ENCODE measurements at regions not wholly inside any gene's neighbourhood (a gene's known extent, or its start where the extent isn't known, plus 50 kb on each side); places are given as distances from the start of the nearest gene placed in this dataset.

DNA sequence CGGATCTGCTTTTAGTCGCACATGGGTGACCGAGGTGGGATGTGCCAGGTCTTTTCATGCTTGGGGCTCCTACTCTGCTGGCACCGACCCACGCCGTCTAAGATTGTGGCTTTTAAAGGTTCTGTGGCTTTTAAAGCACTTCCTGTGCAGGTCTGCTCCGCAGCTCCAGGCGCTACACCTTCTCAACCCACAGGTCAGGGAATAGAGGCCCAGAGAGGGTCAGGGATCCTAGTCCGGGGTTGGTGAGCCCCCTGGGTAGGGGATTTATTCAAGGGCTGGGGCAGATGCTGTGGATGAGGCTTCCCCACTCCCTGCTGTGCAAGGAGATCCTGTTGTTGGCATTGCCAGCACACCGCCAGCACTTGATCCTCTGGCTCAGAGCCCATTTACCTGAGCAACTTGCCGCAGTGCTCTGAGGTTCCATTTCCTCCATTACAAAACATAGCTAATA, 212.8 kb upstream of the RAB4A start:
- TF ChIP-seq, protein P1, sequence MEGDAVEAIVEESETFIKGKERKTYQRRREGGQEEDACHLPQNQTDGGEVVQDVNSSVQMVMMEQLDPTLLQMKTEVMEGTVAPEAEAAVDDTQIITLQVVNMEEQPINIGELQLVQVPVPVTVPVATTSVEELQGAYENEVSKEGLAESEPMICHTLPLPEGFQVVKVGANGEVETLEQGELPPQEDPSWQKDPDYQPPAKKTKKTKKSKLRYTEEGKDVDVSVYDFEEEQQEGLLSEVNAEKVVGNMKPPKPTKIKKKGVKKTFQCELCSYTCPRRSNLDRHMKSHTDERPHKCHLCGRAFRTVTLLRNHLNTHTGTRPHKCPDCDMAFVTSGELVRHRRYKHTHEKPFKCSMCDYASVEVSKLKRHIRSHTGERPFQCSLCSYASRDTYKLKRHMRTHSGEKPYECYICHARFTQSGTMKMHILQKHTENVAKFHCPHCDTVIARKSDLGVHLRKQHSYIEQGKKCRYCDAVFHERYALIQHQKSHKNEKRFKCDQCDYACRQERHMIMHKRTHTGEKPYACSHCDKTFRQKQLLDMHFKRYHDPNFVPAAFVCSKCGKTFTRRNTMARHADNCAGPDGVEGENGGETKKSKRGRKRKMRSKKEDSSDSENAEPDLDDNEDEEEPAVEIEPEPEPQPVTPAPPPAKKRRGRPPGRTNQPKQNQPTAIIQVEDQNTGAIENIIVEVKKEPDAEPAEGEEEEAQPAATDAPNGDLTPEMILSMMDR (CRISPR knock-in tag; IDR thresholded peaks at IDR 0.05), result no peak
- TF ChIP-seq ZNF121 (CRISPR knock-in tag; IDR thresholded peaks at IDR 0.05) (no peak), ZNF550 (CRISPR knock-in tag; IDR thresholded peaks at IDR 0.05; ENCODE audit: borderline replicate concordance) (no peak), NR1H2 (CRISPR knock-in tag; IDR thresholded peaks at IDR 0.05; ENCODE audit: borderline replicate concordance, low read depth) (no peak)
- TF ChIP-seq, protein P2, sequence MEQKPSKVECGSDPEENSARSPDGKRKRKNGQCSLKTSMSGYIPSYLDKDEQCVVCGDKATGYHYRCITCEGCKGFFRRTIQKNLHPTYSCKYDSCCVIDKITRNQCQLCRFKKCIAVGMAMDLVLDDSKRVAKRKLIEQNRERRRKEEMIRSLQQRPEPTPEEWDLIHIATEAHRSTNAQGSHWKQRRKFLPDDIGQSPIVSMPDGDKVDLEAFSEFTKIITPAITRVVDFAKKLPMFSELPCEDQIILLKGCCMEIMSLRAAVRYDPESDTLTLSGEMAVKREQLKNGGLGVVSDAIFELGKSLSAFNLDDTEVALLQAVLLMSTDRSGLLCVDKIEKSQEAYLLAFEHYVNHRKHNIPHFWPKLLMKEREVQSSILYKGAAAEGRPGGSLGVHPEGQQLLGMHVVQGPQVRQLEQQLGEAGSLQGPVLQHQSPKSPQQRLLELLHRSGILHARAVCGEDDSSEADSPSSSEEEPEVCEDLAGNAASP (CRISPR knock-in tag; IDR thresholded peaks at IDR 0.05; ENCODE audit: borderline replicate concordance), result no peak

All from HepG2 (cell line).